Right kidney (tissue), 1 donor: ENCODE measurements at regions not wholly inside any gene's neighbourhood (a gene's known extent, or its start where the extent isn't known, plus 50 kb on each side); places are given as distances from the start of the nearest gene placed in this dataset.

Experiments used
- DNase-seq: peaks from one replicate; pipeline ENCODE4 v3.0.0-alpha.2; 2016

DNA sequence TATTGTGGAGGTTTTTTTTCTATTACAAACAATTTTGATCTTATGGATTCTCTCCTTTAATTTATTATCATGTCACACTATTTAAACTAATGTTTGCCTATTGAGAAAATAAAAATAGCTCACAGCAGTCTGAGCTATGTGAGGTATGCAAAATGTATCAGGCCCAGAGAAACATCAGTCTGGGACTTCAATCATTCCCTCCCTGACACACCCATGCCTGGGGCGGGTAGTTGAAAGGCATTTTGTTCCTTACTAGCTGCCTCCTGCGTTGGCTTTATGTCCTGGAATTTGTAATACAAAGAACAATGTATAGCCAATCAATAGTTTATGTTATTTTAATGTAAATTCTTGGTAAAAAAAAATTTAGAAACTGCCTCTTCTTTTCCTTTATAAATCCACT lies 403.3 kb downstream of the EPM2A start:
- no peak for DNase-seq

DNA sequence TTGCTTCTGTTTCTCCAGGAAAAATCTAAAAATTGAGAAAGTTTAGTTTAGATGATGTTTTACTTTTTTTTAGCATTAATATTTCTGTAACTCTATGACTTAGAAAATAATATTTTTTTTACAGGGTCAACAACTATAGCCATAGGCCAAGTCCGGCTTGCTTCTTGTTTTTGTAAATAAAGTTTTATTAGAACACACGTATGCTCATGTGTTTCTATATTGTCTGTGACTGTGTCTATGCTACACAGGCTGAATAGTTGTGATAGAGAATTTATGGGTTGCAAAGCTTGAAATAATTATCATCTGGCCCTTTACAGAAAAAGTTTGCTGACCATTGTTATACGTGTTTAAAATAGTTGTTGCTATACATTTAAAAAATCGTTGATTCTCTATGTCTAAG lies 399.2 kb downstream of the EPM2A start:
- no peak for DNase-seq

DNA sequence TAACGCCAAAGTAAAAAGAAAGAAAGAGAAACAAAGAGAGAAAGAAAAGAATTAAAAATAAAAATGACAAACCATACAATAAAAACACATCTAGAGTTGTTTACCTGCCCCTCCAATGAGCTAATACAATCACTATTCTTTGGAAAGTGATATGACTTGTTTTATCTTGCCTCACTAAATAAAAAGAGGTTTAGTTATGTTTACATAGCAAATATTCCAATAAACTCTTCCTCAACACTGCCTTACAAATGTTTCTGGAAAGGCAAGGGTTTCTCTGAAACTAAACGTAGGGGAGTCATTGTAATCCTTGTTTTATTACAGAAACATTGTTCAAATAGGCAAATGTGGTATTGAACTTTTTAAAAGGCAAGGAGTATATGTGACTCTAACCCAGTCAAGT lies 396.2 kb downstream of the EPM2A start:
- no peak for DNase-seq

DNA sequence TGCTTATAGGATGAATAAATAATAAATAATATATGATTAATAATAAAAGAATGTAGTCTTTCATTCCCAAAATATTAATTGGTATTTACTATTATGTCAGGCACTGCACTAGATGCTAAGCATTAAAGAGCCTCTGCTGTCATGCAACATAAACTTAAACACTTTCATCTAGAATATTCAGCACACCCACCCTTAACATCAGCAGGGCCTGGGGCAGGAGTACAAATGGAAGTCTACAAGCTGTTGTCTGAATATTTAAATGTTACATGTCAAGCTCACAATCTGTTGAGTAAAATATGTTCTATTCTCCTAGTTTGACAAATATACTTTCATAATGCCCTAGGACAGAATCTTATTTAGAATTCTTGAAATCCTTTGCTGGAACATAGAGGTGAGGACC lies 395.1 kb downstream of the EPM2A start:
- DNase-seq: no peak

DNA sequence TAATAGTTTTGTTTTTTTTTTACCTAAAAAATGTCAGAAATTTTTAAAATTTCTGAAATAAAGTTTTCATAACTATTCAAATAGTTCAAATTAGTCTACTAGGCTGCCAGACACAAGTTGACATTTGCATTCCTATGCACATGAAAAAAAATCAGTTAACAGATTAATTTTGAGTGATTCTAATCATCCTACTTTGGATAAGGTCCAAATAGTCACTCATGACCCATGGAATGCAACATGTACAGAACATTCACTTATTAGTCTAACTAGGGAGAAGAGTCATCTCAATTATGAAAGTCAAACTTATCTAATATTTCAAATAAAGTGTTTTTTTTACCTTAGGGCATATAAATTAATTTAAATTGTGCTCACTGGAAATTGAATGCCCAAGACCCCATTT lies 390.2 kb downstream of the EPM2A start:
- DNase-seq: no peak

DNA sequence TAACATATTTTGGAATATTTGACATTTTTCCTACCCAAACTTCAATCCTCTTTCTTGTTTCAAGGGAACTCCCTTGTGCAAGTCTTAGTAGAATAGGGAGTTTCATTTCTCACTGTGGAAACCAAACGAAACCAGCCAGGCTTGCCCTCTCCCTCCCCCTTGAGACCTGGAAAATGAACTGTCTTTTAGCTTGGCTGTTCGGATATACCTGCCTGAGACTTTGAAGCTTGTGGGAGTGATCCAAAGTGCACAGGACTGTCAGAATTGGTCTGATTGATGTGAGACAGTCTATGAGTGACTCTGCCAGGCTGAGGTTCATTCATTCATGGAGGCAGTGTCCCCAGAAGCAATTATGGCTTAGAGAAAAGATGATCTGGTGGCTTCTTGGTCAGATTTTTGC lies 388.1 kb downstream of the EPM2A start:
- DNase-seq: no peak

DNA sequence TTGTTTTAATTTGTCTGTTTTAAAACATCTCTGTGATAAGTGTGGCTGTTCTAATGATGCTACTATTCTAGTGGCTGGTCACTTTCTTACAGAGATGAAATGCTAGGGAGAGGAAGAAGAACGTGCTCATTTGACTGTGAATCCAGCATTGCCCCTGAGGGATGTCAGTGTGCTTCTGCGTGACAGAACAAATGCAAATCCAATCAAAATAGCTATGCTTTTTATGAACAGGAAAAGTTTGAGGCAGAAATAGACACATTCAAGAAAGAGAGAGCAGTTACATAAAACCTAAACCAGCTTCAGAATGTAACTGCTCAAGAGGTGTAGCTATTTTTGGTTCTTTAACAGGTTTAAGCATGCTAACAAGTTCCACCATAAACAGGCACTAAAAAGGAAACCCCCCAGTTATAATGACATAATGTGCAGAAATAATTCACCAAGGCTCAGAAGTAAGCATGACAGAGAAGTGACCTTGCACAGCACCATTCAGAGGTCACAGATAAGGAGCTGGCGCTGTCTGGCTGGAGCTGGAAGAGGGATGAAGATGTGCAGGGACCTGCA lies 385.3 kb downstream of the EPM2A start:
- no peak for DNase-seq

DNA sequence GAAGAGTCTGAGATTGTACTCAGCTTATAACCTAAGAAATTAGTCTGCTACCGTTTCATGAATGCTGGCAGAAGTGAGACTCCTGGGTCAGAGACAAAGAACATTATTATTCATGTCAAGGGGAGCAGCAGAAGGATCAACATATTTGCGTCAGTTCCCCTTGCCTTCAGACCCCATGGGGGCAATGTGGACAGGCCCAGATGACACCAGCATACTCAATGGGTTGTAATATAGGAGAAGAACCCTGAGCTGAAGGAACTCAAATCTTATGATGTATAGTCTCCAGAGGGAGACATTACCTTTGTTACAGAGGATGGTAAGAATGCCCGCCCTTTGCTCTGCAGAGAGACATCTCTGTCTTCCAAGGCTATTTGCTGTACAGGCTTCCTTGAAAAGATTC lies 384.4 kb downstream of the EPM2A start:
- DNase-seq: no peak

DNA sequence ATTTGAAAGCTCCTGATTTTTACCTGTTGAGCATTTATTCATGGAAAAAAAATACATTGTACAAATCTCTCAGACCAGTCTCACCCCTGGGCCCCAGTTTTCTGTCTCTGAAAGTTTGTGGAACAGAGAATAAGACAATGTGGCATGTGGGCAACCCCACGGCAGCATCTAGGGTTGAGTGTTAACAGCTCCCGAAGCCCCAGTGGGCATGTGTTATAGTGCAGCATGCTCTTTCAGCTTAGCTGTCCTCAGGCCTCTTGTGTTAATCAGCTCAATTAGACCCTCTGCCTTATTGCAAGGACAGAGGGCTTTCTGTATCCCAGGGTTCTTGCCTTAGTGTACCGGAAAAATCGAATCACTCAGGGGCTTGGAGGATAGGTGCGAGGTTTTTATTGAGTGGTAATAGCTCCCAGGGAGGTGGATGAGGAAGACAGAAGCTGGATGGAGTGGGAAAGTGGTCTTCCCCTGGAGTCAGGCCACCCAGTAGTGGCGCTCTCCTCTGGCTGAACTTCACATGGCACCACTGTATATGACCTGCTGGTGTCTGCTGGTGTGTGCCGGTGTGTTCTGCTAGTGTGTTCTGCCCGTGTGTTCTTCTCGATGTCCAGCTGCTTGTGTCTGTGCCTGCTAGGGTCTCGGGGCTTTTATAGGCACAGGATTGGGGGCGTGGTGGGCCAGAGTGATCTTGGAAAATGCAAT lies 382.8 kb downstream of the EPM2A start:
- DNase-seq: no peak

DNA sequence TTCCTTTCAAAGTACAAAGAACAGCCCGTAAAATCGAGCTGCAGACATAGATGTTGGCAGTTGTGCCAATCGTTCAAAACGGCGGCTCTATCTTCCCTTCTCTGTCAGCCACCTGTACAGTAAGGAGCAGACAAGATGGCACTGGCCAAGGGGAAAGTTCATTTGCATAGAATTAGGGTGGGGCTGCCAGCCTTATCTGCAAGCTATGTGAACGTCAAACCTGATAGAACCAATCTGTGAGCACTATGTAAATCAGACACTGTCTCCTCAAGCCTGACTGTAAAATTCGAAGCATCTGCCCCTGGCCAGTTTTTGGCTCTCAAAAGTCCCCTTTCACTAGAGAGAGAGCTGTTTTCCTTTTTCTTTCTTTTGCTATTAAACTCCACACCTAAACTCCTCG lies 374.5 kb downstream of the EPM2A start:
- no peak for DNase-seq

DNA sequence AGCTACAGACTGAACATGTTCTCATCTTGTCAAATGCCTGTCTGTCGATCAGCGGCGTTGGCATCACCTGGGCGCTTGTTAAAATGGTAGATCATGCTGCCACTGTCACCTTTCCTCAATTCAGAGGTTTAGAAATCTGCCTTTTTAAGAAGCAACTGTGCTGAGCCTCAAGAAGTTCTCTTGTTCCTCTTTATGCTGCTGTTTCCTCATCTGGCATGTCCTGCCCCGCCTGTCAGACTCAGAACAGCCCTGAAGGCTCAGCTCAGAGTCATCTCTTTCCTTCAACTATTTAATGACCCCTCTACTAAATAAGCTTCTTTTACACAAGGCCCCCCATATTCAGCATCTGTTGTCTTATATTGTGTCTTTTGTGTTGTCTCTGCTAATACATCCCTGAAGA lies 368.2 kb downstream of the EPM2A start:
- no peak for DNase-seq

DNA sequence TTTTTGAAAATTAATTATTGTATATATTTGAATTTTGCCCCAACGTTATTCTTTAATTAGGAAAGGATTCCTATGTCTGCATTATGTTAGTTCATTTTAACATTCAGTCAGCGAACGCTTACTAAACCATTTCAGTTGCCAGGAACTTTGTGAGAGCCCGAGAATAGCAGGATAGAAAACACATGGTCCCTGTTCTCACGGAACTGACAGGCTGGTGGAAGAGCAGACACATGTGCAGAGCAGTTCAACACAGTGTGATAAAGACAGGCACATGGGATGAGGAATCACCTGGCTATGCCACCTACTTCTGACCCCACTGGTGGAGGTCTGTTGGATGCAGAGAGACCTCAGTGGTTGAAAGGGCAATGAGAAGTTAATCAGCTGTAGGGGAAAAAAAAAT lies 367.2 kb downstream of the EPM2A start:
- no peak for DNase-seq

DNA sequence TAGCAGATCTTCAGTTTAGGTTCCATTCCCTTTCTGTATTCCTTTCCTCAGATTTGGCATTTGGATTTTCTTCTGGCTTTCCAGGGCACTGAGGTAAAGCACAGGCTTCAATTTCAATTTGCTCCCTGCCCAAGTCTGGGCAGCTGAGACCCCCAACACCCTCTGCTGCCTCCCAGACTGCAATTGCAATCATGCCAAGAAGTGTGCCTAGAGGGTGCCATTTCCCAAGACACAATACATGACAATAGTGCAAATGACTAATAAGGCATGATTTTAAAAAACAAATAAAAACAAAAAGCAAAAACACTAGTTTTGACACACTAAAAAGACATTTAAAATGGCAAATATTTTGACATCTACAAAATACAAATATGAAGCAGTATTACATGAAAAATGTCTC lies 364.8 kb downstream of the EPM2A start:
- DNase-seq: no peak

DNA sequence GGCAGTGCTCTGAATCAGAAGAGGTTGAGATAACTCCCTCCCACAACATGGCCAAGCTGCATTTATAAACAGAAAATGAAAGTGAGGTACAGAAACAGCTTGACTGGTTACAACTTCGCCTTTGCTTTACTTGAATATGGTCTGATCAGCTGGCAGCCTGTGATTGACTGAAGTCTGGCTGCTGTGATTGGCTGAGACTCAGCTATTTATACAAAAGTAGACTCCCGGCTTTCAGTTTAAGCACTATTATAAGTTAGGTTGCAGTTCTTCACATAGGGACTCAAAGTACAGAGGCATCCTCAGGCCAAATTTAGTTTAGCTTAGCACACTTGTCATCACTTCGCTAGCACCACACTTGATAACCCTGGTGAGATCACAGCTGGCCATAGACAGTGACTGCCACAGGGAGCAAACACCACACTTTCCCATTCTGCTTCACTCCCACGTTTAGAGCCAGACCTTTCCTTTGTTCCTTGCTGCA lies 362.6 kb downstream of the EPM2A start:
- no peak for DNase-seq

DNA sequence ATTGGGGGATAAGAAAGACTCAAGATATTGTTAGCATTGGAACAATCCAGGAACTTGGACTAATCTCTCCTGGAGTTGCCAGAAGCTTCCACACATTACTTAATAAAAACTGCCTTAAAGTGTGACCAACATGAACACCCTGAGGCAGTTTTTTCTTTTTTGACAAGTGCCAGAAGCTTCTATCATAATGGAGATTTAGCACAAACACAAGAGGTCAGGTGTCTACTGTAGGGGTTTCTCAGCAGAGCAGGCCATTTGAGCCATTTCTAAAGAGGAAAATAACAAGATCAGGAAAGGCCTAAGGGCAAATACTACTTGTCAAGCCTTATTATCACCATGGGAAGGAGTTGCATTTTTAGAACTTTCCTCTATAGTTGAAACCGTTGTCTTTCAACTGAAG lies 361.5 kb downstream of the EPM2A start:
- no peak for DNase-seq

DNA sequence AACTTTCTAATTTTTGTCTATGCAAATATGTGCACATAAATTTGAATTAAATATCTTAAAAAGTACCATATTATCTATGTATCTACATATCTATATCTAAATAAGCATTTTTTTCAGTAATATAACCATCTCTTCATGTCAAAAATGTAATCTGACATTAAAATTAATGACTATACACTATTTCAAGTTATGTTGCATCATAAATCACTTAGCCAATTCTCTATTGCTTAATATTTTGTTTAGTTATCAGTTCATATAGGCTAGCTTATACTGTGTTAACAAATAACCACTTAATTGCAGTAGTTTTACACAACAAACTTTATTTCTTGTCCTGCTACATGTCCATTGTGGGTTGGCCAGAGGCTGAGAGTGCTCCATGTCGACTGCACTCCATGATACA lies 360.8 kb downstream of the EPM2A start:
- DNase-seq: no peak

DNA sequence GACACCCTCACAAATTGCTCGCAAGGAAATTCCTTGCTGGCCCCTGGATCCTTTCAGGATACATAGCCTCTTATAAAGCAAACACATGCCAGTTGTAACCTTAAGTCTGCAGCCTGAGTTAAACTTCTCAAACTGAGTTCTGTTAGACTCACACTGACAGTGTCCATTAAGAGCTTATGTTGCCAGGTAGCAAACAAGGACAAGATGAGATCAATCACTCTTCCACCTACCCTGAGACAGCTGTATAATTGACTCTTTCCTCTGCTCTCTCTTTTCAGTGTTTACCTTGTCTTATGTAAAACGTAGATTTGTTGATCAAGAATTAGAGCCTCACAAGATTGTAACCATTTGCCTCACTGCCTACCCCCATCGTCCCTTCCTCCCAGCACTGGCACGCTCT lies 359.8 kb downstream of the EPM2A start:
- no peak for DNase-seq

DNA sequence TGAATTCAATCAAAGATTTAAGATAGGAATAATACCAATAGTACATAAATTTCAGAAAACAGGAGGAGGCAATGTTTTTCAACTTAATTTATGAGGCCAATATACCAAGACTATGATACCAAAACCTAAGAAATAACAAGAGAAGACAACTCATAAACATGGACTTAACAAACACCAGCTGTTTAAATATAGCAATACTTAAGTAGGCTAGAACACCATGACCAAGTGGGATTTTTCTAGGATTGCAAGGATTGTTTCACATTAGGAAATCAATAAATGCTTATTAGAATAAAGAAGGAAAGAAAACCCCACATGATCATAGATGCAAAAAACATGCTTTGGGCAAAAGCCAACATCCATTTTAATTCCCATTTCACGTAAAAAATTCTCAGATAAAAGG lies 355.1 kb downstream of the EPM2A start:
- no peak for DNase-seq

DNA sequence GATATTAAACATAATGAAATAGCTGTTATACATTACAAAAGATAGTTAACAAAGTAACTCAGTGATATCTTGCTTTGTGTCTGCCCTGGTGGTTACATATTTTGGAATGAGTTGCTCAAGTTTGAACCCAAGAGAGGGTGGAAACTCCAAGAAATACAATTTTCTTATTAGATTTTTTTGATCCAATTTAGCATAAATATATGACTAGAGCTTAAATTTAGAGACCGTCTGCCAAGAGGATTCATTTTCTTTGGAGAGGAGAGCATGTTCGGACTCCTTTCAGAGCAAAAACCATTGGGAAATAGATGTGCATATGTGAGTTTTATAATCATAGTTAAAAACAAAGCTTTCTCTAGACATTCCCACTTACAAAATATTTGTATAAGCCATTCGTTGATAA lies 353.4 kb downstream of the EPM2A start:
- no peak for DNase-seq

DNA sequence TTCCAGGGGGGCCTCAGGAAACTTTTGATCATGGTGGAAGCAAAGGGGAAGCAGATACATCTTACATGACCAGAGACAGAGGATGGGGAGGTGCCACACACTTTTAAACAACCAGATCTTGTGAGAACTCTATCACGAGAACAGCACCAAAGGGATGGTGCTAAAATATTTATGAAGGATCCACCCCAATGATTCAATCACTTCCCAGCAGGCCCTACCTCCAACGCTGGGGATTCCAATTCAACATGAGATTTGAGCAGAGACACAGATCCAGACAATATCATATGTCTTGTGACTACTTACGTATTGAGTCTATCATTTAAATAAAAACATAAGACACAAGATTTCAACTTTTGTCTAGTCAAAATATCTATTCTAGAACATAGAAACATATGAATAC lies 351.9 kb downstream of the EPM2A start:
- no peak for DNase-seq

DNA sequence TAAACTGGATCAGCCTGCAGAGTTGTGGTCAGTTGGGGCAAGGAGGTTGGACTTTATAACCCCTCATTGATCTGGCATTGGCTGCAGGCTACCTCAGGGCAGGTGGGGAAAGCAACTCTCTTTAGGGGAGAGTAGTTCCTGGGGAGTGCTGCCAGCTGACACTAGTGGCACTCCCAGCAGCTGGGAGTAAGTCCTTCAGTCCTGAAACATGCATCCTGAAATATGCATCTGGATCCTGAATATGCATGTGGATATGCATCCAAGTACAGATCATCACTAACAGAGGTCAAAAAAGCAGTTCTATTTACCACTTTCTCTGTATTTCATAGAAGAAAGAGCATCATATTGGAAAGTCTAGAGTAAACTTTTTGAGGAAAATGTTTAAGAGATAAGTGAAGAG lies 350.8 kb downstream of the EPM2A start:
- no peak for DNase-seq

DNA sequence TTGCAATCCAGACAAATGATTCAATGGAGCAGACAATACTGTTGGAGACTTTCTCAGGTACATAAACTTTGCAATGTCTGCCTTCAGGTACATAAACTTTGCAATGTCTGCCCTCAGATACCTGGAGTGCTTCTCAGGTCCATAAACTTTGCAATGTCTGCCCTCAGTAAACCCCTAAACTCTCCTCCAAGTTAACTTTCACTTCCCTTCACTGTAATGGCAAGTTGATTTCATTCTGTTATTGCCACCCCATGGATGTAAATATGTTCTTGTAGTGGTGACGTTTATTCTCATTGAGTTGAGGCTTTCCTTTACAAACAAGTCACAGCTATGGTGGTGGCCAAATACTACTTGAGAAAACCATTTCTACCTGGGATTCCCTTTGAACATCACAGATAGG lies 338.8 kb downstream of the EPM2A start:
- DNase-seq: no peak

DNA sequence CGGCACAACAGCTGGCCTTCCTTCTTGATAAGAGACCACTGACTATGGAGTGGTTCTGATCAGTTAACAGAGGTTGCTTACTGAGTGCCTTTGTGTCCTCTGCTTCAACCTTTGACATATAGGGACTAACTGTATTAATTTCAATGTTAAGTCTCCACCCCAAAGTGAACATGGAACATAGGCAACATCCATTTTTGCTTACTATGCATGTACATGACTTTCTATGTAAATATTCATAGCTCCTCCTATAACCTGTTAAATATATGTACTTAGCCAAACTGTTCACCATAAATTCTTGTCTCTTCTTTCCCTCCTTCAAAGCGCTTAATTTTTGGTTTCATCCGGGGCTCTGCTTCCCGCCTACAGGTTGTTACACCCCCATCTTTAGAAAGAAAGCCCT lies 334.8 kb downstream of the EPM2A start:
- DNase-seq: no peak

DNA sequence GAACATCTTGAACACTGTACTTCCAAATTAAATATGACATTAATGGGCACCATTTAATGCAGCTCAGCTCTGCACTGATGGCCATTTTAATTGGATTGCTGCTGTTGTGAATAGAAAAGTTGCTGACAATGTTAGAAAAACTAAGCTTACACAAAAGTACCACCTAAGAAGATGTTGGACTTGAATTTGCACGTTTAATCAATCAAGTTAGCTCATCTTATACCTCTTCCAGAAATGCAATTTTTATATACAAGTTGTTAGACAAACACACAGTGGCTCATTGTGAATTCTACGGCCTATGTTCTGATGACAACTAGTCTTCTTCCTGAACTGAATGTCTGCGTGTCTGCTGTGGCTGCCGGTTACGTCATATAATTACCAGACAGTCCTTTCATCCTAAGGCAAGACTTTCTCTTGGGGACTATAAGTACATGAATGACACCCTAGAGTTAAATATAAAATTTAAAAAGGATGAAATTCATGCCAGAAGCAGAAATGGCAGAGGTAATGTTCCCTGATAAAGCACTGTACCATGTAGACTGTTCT lies 330.2 kb downstream of the EPM2A start:
- no peak for DNase-seq

DNA sequence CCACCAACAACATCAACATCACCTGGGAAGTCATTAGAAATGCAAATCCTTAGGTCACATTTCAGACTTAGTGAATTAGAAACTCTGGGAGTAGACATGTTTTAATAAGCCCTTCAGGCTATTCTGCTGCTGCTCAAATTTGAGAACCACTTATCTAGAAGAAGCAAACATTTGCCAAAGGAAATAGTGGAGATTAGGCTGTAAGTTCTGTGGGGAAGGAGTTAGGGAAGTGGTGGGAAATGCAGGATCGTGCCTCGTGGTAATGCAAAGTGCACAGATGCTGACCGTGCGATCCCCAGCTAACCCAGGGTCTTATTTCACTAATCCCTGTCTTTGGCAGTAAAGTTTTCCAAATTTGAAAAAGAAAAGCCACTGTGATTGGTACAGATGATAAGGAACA lies 328.5 kb downstream of the EPM2A start:
- DNase-seq: no peak
